ENCODE measurements at regions not wholly inside any gene's neighbourhood (a gene's known extent, or its start where the extent isn't known, plus 50 kb on each side); places are given as distances from the start of the nearest gene placed in this dataset.

GRCh38 chr2:204282525-204282924, 262.8 kb upstream of the PARD3B start:
- H3K27ac ChIP-seq (ENCODE audit: low read length): no peak overlapping the region
- no peak overlapping the region for H3K9ac ChIP-seq (ENCODE audit: low read length)
- H3K4me3 ChIP-seq (ENCODE audit: low read length): no peak overlapping the region

GRCh38 chr2:204289066-204289465, 256.2 kb upstream of the PARD3B start:
- H3K9me3 ChIP-seq (replicated peaks; ENCODE audit: insufficient read depth, low read length): no peaks in the 10 kb centered on the region
- no peaks in the 10 kb centered on the region for H3F3A ChIP-seq (ENCODE audit: insufficient read depth, low read length)
- no peak for DNase-seq
- no peaks in the 10 kb centered on the region for H4K20me1 ChIP-seq (ENCODE audit: insufficient read depth, low read length)
- H3K27me3 ChIP-seq (replicated peaks; ENCODE audit: insufficient read depth, low read length): no peaks in the 10 kb centered on the region
- no peak overlapping the region for H3K27ac ChIP-seq (ENCODE audit: low read length)
- no peaks in the 10 kb centered on the region for H3K36me3 ChIP-seq (replicated peaks; ENCODE audit: insufficient read depth, low read length)
- H3K79me2 ChIP-seq (ENCODE audit: low read length): no peaks in the 10 kb centered on the region
- H3K9me2 ChIP-seq (replicated peaks; ENCODE audit: insufficient read depth, low read length): no peaks in the 10 kb centered on the region
- H3K4me1 ChIP-seq (ENCODE audit: low read length): 0 out of 2 replicates have a peak, but pooled peaks cover 6% of the 10 kb centered on the region
- no peak overlapping the region for H2AFZ ChIP-seq (ENCODE audit: low read length)
- no peak overlapping the region for H3K9ac ChIP-seq (ENCODE audit: low read length)
- TF ChIP-seq EZH2phosphoT487 (IDR thresholded peaks at IDR 0.05; ENCODE audit: low read length) (no peak), CTCF (IDR thresholded peaks at IDR 0.05; ENCODE audit: low read length) (no peak), EZH2 (optimal IDR thresholded peaks at IDR 0.05; ENCODE audit: low read depth, low read length) (no peak)
- H3K4me2 ChIP-seq (ENCODE audit: low read depth, low read length): no peak overlapping the region
- no peak overlapping the region for H3K4me3 ChIP-seq (ENCODE audit: low read length)

More at GRCh38 chr2:204282525-204282924, 262.8 kb upstream of the PARD3B start:
- TF ChIP-seq CTCF (IDR thresholded peaks at IDR 0.05; ENCODE audit: low read length): no peak
- TF ChIP-seq EZH2phosphoT487 (IDR thresholded peaks at IDR 0.05; ENCODE audit: low read length): no peak
- H3K27me3 ChIP-seq (replicated peaks; ENCODE audit: insufficient read depth, low read length): no peaks in the 10 kb centered on the region
- H3K9me2 ChIP-seq (replicated peaks; ENCODE audit: insufficient read depth, low read length): no peaks in the 10 kb centered on the region
- no peaks in the 10 kb centered on the region for H3K4me1 ChIP-seq (ENCODE audit: low read length)
- H3K4me2 ChIP-seq (ENCODE audit: low read depth, low read length): no peak overlapping the region
- no peaks in the 10 kb centered on the region for H3K9me3 ChIP-seq (replicated peaks; ENCODE audit: insufficient read depth, low read length)
- no peaks in the 10 kb centered on the region for H3K79me2 ChIP-seq (ENCODE audit: low read length)
- H2AFZ ChIP-seq (ENCODE audit: low read length): no peak overlapping the region
- no peaks in the 10 kb centered on the region for H3F3A ChIP-seq (ENCODE audit: insufficient read depth, low read length)
- DNase-seq: no peak
- H3K36me3 ChIP-seq (replicated peaks; ENCODE audit: insufficient read depth, low read length): no peaks in the 10 kb centered on the region
- H4K20me1 ChIP-seq (ENCODE audit: insufficient read depth, low read length): no peaks in the 10 kb centered on the region

GRCh38 chr2:204292439-204292838, 252.8 kb upstream of the PARD3B start:
- Histone ChIP-seq H3K36me3 (replicated peaks; ENCODE audit: insufficient read depth, low read length) (no peaks in the 10 kb centered on the region), H4K20me1 (ENCODE audit: insufficient read depth, low read length) (no peaks in the 10 kb centered on the region), H3K9ac (ENCODE audit: low read length) (no peak overlapping the region), H3F3A (ENCODE audit: insufficient read depth, low read length) (no peaks in the 10 kb centered on the region), H2AFZ (ENCODE audit: low read length) (no peak overlapping the region), H3K9me2 (replicated peaks; ENCODE audit: insufficient read depth, low read length) (no peaks in the 10 kb centered on the region), H3K9me3 (replicated peaks; ENCODE audit: insufficient read depth, low read length) (no peaks in the 10 kb centered on the region), H3K27ac (ENCODE audit: low read length) (no peak overlapping the region), H3K79me2 (ENCODE audit: low read length) (no peaks in the 10 kb centered on the region), H3K4me2 (ENCODE audit: low read depth, low read length) (no peak overlapping the region), H3K27me3 (replicated peaks; ENCODE audit: insufficient read depth, low read length) (no peaks in the 10 kb centered on the region), H3K4me3 (ENCODE audit: low read length) (no peak overlapping the region), H3K4me1 (ENCODE audit: low read length) (0 out of 2 replicates have a peak, but pooled peaks cover 6% of the 10 kb centered on the region)
- DNase-seq: no peak
- TF ChIP-seq EZH2 (optimal IDR thresholded peaks at IDR 0.05; ENCODE audit: low read depth, low read length) (no peak), CTCF (IDR thresholded peaks at IDR 0.05; ENCODE audit: low read length) (no peak), EZH2phosphoT487 (IDR thresholded peaks at IDR 0.05; ENCODE audit: low read length) (no peak)
